ENCODE measurements at regions not wholly inside any gene's neighbourhood (a gene's known extent, or its start where the extent isn't known, plus 50 kb on each side); places are given as distances from the start of the nearest gene placed in this dataset.

GRCh38 chr6:134480593-134480992, 162.7 kb upstream of the SGK1 start:
- Histone ChIP-seq H3K4me1 (replicated peaks) (no peaks in the 10 kb centered on the region), H3K9me3 (no peaks in the 10 kb centered on the region), H3K4me3 (no peak overlapping the region), H3K27ac (no peak overlapping the region), H3K27me3 (replicated peaks; ENCODE audit: insufficient read depth) (no peaks in the 10 kb centered on the region), H3K36me3 (no peaks in the 10 kb centered on the region)
- TF ChIP-seq POLR2A (IDR thresholded peaks at IDR 0.05) = no peak
- TF ChIP-seq POLR2AphosphoS5 (IDR thresholded peaks at IDR 0.05) = peak; percentile 27
- intact Hi-C loops (cut with DNase I) = no loop called here
- 34% methylated on average over 1 of the region's 1 CpG for WGBS
- DNase-seq (ENCODE audit: low spot score) = peak; percentile 56

GRCh38 chr6:134478764-134479399, 161.0 kb upstream of the SGK1 start:
- Histone ChIP-seq H3K27ac (no peak overlapping the region), H3K36me3 (no peaks in the 10 kb centered on the region), H3K9me3 (no peaks in the 10 kb centered on the region), H3K4me3 (no peak overlapping the region), H3K27me3 (replicated peaks; ENCODE audit: insufficient read depth) (no peaks in the 10 kb centered on the region), H3K4me1 (replicated peaks) (no peaks in the 10 kb centered on the region)
- intact Hi-C loops (cut with DNase I) = no loop called here
- DNase-seq (ENCODE audit: low spot score) = no peak
- no peak for TF ChIP-seq POLR2A (IDR thresholded peaks at IDR 0.05)
- no peak for TF ChIP-seq CTCF (IDR thresholded peaks at IDR 0.05)
- WGBS = 98% methylated on average over 2 of the region's 2 CpGs

GRCh38 chr6:134477991-134478635, 160.2 kb upstream of the SGK1 start:
- 93% methylated on average over 8 of the region's 8 CpGs for WGBS
- intact Hi-C loops (cut with DNase I) = no loop called here

GRCh38 chr6:134474955-134475354, 157.0 kb upstream of the SGK1 start:
- Histone ChIP-seq H3K27ac (no peak overlapping the region), H3K27me3 (replicated peaks; ENCODE audit: insufficient read depth) (no peaks in the 10 kb centered on the region), H3K4me3 (no peak overlapping the region), H3K9me3 (no peaks in the 10 kb centered on the region), H3K36me3 (no peaks in the 10 kb centered on the region), H3K4me1 (replicated peaks) (no peaks in the 10 kb centered on the region)
- intact Hi-C loops (cut with DNase I) = no loop called here
- DNase-seq (ENCODE audit: low spot score) = no peak
- no peak for TF ChIP-seq POLR2AphosphoS5 (IDR thresholded peaks at IDR 0.05)
- TF ChIP-seq POLR2A (IDR thresholded peaks at IDR 0.05) = no peak
- TF ChIP-seq CTCF (IDR thresholded peaks at IDR 0.05) = no peak
- 96% methylated on average over 9 of the region's 9 CpGs for WGBS

More at GRCh38 chr6:134477991-134478635, 160.2 kb upstream of the SGK1 start:
- Histone ChIP-seq H3K27me3 (replicated peaks; ENCODE audit: insufficient read depth) (no peaks in the 10 kb centered on the region), H3K4me3 (no peak overlapping the region), H3K9me3 (no peaks in the 10 kb centered on the region), H3K27ac (no peak overlapping the region), H3K36me3 (no peaks in the 10 kb centered on the region), H3K4me1 (replicated peaks) (no peaks in the 10 kb centered on the region)
- TF ChIP-seq POLR2A (IDR thresholded peaks at IDR 0.05) (no peak), CTCF (IDR thresholded peaks at IDR 0.05) (no peak), POLR2AphosphoS5 (IDR thresholded peaks at IDR 0.05) (no peak)
- no peak for DNase-seq (ENCODE audit: low spot score)

- H3K4me3 ChIP-seq = no peak overlapping the region
- 67% methylated on average over 1 of the region's 1 CpG for WGBS
- no peaks in the 10 kb centered on the region for H3K4me1 ChIP-seq (replicated peaks)
- no peaks in the 10 kb centered on the region for H3K36me3 ChIP-seq
- H3K27ac ChIP-seq = no peak overlapping the region
- H3K27me3 ChIP-seq (replicated peaks; ENCODE audit: insufficient read depth) = no peaks in the 10 kb centered on the region
- H3K9me3 ChIP-seq = no peaks in the 10 kb centered on the region
- no peak for DNase-seq (ENCODE audit: low spot score)
- TF ChIP-seq CTCF (IDR thresholded peaks at IDR 0.05) (no peak), POLR2A (IDR thresholded peaks at IDR 0.05) (no peak), POLR2AphosphoS5 (IDR thresholded peaks at IDR 0.05) (no peak)
- intact Hi-C loops (cut with DNase I) = no loop called here
Measured at GRCh38 chr6:134472661-134473060, 154.7 kb upstream of the SGK1 start.

All from prostate gland (tissue), 2 donors.